Lower leg skin (tissue), 4 donors: ENCODE measurements at regions not wholly inside any gene's neighbourhood (a gene's known extent, or its start where the extent isn't known, plus 50 kb on each side); places are given as distances from the start of the nearest gene placed in this dataset.

Source experiments
- DNase-seq, 2 donors: peaks; one replicate each; pipeline ENCODE4 v3.0.0-alpha.2; 2019; ENCODE audit warnings: low spot score in 2 of 2
- H3K4me3 ChIP-seq: fragments of 200-600 bp; sonication (generic); 2 replicates; pipeline ENCODE4 v1.5.1; 2017; ENCODE audit warnings: mild to moderate bottlenecking, low read depth; ENCODE audit not compliant: poor library complexity, severe bottlenecking
- CTCF ChIP-seq, 3 donors: fragments of 450-650 bp; IDR thresholded peaks; one replicate each; pipeline ENCODE4 v1.5.1; 2016; ENCODE audit warnings: antibody characterized with exemption in 3 of 3, mild to moderate bottlenecking in 3 of 3, moderate library complexity in 2 of 3
- POLR2A ChIP-seq, 2 donors: fragments of 450-650 bp; IDR thresholded peaks; one replicate each; pipeline ENCODE4 v1.6.1; 2016 to 2017; ENCODE audit warnings: antibody characterized with exemption in 2 of 2, mild to moderate bottlenecking in 1 of 2, moderate library complexity in 1 of 2
- WGBS, 2 donors: methylation state at CpG; one replicate each; pipeline ENCODE4 v1.1.5; 2018; 5-methylcytosine and 5-hydroxymethylcytosine counted together
- intact Hi-C: fragments of 100-400 bp; cut with DNase I; formaldehyde crosslinking; loops from one replicate; pipeline ENCODE4 v1.15.0; 2023; ENCODE audit warnings: low total_unique reads

DNA sequence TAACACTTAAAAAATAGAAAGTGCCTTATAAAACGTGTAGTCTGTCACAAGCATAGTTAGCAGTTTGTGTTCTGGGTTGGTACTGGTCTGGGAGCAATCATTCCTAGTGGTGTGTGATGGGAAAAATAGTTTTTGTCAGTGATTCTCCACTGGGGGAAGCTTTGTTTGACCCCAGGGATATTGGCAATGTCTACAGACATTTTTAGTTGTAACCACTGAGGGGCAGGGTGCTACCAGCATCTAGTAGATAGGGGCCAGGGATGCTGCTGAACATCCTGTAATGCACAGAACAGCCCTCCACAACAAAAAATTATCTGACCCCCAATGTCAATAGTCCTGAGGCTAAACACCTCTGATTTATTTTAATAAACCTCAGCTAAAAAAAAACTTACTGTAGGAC lies 51.6 kb upstream of the CREB5 start:
- no peak for TF ChIP-seq POLR2A (IDR thresholded peaks at IDR 0.05)
- TF ChIP-seq CTCF (IDR thresholded peaks at IDR 0.05) = no peak
- 85 to 92% methylated on average over 1 of the region's 1 CpG for WGBS, 2 donors
- intact Hi-C loops = no loop called here
- no peak overlapping the region for H3K4me3 ChIP-seq
- DNase-seq = no peak

GRCh38 chr7:28361551-28361950 lies 50.8 kb upstream of the CREB5 start:
- no peak for TF ChIP-seq POLR2A (IDR thresholded peaks at IDR 0.05)
- TF ChIP-seq CTCF (IDR thresholded peaks at IDR 0.05) = no peak
- no peak for DNase-seq
- intact Hi-C loops = no loop called here
- 79 to 81% methylated on average over 1 of the region's 1 CpG for WGBS, 2 donors
- H3K4me3 ChIP-seq = no peak overlapping the region

- H3K4me3 ChIP-seq = no peak overlapping the region
- 94% methylated on average over 1 of the region's 1 CpG for WGBS, 2 donors
- DNase-seq = no peak
- TF ChIP-seq POLR2A (IDR thresholded peaks at IDR 0.05) (no peak), CTCF (IDR thresholded peaks at IDR 0.05) (no peak)
- intact Hi-C loops = no loop called here
Measured at GRCh38 chr7:28362182-28362581, 50.1 kb upstream of the CREB5 start.
